H9 (cell line): ENCODE measurements at regions not wholly inside any gene's neighbourhood (a gene's known extent, or its start where the extent isn't known, plus 50 kb on each side); places are given as distances from the start of the nearest gene placed in this dataset.

Source experiments
- DNase-seq: peaks from one replicate; pipeline ENCODE4 v3.0.0-alpha.2; 2017
- H2AFZ ChIP-seq: one replicate; pipeline ENCODE4 v1.6.1; 2013; ENCODE audit warnings: mild to moderate bottlenecking, low read length, control low read depth, moderate library complexity
- H2AK5ac ChIP-seq: 2 replicates; pipeline ENCODE4 v1.6.1; 2013; ENCODE audit warnings: low read length, control low read depth, mixed read lengths; ENCODE audit not compliant: insufficient read length
- H2BK120ac ChIP-seq: one replicate; pipeline ENCODE4 v1.6.1; 2013; ENCODE audit warnings: low read depth, mild to moderate bottlenecking, low read length, control low read depth, inconsistent platforms; ENCODE audit not compliant: poor library complexity, severe bottlenecking
- H2BK12ac ChIP-seq: 2 replicates; pipeline ENCODE4 v1.6.1; 2013; ENCODE audit warnings: low read length, control low read depth, mixed read lengths, low read depth; ENCODE audit not compliant: insufficient read length
- H2BK15ac ChIP-seq: 2 replicates; pipeline ENCODE4 v1.6.1; 2013; ENCODE audit warnings: low read depth, low read length, control low read depth
- H2BK20ac ChIP-seq: one replicate; pipeline ENCODE4 v1.6.1; 2013; ENCODE audit warnings: low read depth, mild to moderate bottlenecking, low read length, control low read depth, inconsistent platforms; ENCODE audit not compliant: poor library complexity, severe bottlenecking
- H2BK5ac ChIP-seq: 2 replicates; pipeline ENCODE4 v1.6.1; 2013; ENCODE audit warnings: low read length, control low read depth, mixed read lengths; ENCODE audit not compliant: insufficient read length
- H3K14ac ChIP-seq: 2 replicates; pipeline ENCODE4 v1.6.1; 2013; ENCODE audit warnings: low read length, control low read depth; ENCODE audit not compliant: insufficient read depth
- H3K18ac ChIP-seq: 2 replicates; pipeline ENCODE4 v1.6.1; 2013; ENCODE audit warnings: low read depth, mild to moderate bottlenecking, mixed read lengths, low read length, control low read depth; ENCODE audit not compliant: insufficient read length
- H3K23ac ChIP-seq: 2 replicates; pipeline ENCODE4 v1.6.1; 2013; ENCODE audit warnings: low read length, control low read depth, mixed read lengths, low read depth; ENCODE audit not compliant: insufficient read length
- H3K23me2 ChIP-seq: 2 replicates; pipeline ENCODE4 v1.6.1; 2013; ENCODE audit warnings: low read depth, mild to moderate bottlenecking, mixed read lengths, low read length, control low read depth; ENCODE audit not compliant: insufficient read length, poor library complexity, severe bottlenecking
- H3K27ac ChIP-seq: 2 replicates; pipeline ENCODE4 v1.5.1; 2013; ENCODE audit warnings: low read length, control low read depth, mixed read lengths, low read depth; ENCODE audit not compliant: insufficient read length
- H3K27me3 ChIP-seq: 2 replicates; pipeline ENCODE4 v1.6.1; 2013; ENCODE audit warnings: low read length, control low read depth, inconsistent platforms; ENCODE audit not compliant: insufficient read depth
- H3K4ac ChIP-seq: 2 replicates; pipeline ENCODE4 v1.6.1; 2013; ENCODE audit warnings: low read depth, mild to moderate bottlenecking, control low read depth, inconsistent platforms, low read length, moderate library complexity
- H3K4me1 ChIP-seq: 2 replicates; pipeline ENCODE4 v1.6.1; 2013; ENCODE audit warnings: low read length, control low read depth, inconsistent platforms; ENCODE audit not compliant: insufficient read depth
- H3K4me2 ChIP-seq: 2 replicates; pipeline ENCODE4 v1.6.1; 2013; ENCODE audit warnings: low read length, control low read depth, mixed read lengths; ENCODE audit not compliant: insufficient read length, insufficient read depth
- H3K56ac ChIP-seq: 2 replicates; pipeline ENCODE4 v1.6.1; 2013; ENCODE audit warnings: low read depth, mild to moderate bottlenecking, mixed read lengths, low read length, control low read depth; ENCODE audit not compliant: insufficient read length
- H3K79me1 ChIP-seq: 2 replicates; pipeline ENCODE4 v1.6.1; 2013; ENCODE audit warnings: low read depth, mild to moderate bottlenecking, moderate library complexity, low read length, control low read depth, inconsistent platforms; ENCODE audit not compliant: insufficient read depth, poor library complexity, severe bottlenecking
- H3K79me2 ChIP-seq: 2 replicates; pipeline ENCODE4 v1.6.1; 2013; ENCODE audit warnings: low read length, control low read depth, inconsistent platforms; ENCODE audit not compliant: insufficient read depth
- H3K9ac ChIP-seq: 2 replicates; pipeline ENCODE4 v1.6.1; 2013; ENCODE audit warnings: low read length, control low read depth, mixed read lengths; ENCODE audit not compliant: insufficient read length; ENCODE audit errors: extremely low read depth
- H3K9me3 ChIP-seq: one replicate; pipeline ENCODE4 v1.6.1; 2013; ENCODE audit warnings: low read depth, low read length, inconsistent platforms; ENCODE audit not compliant: control insufficient read depth
- H3T11ph ChIP-seq: one replicate; pipeline ENCODE4 v1.6.1; 2013; ENCODE audit warnings: mild to moderate bottlenecking, low read length, control low read depth, inconsistent platforms
- H4K20me1 ChIP-seq: one replicate; pipeline ENCODE4 v1.6.1; 2013; ENCODE audit not compliant: control insufficient read depth, insufficient read length, insufficient read depth
- H4K5ac ChIP-seq: 2 replicates; pipeline ENCODE4 v1.6.1; 2013; ENCODE audit warnings: low read depth, mild to moderate bottlenecking, mixed read lengths, low read length, control low read depth; ENCODE audit not compliant: insufficient read length
- H4K8ac ChIP-seq: replicated peaks from 2 replicates; pipeline ENCODE4 v1.6.1; 2013; ENCODE audit warnings: low read length, control low read depth, mixed read lengths, low read depth; ENCODE audit not compliant: insufficient read length
- H4K91ac ChIP-seq: 2 replicates; pipeline ENCODE4 v1.6.1; 2013; ENCODE audit warnings: low read depth, mild to moderate bottlenecking, moderate library complexity, mixed read lengths, low read length, control low read depth; ENCODE audit not compliant: insufficient read length
- H3K27ac Mint-ChIP-seq, 3 experiments: 2 replicates in 2 of 3; 3 replicates in 1 of 3; pipeline ENCODE4 v1.8.0; 2020 to 2021; ENCODE audit warnings: mixed read lengths in 3 of 3, mild to moderate bottlenecking in 1 of 3, moderate library complexity in 1 of 3
- H3K27me3 Mint-ChIP-seq: 2 replicates; pipeline ENCODE4 v1.8.0; 2021; ENCODE audit warnings: low read depth, mild to moderate bottlenecking, moderate library complexity, mixed read lengths
- H3K36me3 Mint-ChIP-seq, 3 experiments: 2 replicates in 2 of 3; 3 replicates in 1 of 3; pipeline ENCODE4 v1.8.0; 2020 to 2021; ENCODE audit warnings: low read depth in 3 of 3, mixed read lengths in 3 of 3; ENCODE audit not compliant: insufficient read depth in 1 of 3
- H3K4me1 Mint-ChIP-seq, 2 experiments: 2 replicates each; pipeline ENCODE4 v1.8.0; 2020; ENCODE audit warnings: mixed read lengths in 2 of 2
- H3K4me3 Mint-ChIP-seq, 2 experiments: 2 replicates in 1 of 2; 3 replicates in 1 of 2; pipeline ENCODE4 v1.8.0; 2020 to 2021; ENCODE audit warnings: mild to moderate bottlenecking in 2 of 2, mixed read lengths in 2 of 2, moderate library complexity in 1 of 2
- H3K9me3 Mint-ChIP-seq, 2 experiments: 2 replicates in 1 of 2; 3 replicates in 1 of 2; pipeline ENCODE4 v1.8.0; 2020; ENCODE audit warnings: mild to moderate bottlenecking in 2 of 2, mixed read lengths in 2 of 2, moderate library complexity in 1 of 2
- WGBS: extraction: QIAGEN DNeasy Blood & Tissue Kit; methylation state at CpG from one replicate; pipeline ENCODE4 v1.1.7; 2013; ENCODE audit warnings: missing lambda C conversion rate, low lambda C conversion rate, mixed read lengths; ENCODE audit not compliant: insufficient read length; ENCODE audit errors: extremely low coverage; 5-methylcytosine and 5-hydroxymethylcytosine counted together
- TF ChIP-seq, protein P1 (sequence below): fragments of 200-600 bp; sonication (generic); conservative IDR thresholded peaks from 3 replicates; pipeline ENCODE4 v1.8.0; 2021; ENCODE audit warnings: antibody characterized with exemption, mild to moderate bottlenecking

DNA sequence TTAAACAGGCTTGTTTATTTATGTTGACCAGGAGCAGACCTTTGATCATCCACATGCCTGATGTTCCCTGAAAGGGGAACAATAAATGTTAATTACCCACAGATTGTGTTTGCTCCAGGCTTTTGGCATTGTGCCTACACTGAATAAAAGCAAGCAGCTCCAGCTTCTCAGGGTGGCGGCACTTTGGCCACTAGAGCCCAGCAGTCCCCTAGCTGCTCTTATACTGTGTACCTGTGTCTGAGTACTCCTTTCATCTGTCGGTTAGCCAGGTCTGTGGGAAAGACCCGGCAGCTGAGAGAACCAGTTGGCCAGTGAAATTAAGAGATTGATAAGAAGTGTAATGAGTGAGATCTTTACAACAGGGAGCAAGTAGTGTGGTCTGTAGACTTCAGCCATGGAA, 254.8 kb upstream of the FTMT start:
- H3K27ac Mint-ChIP-seq = no peak overlapping the region; a peak in 1 of 7 replicates
- Histone ChIP-seq H3K27me3 (no peaks in the 10 kb centered on the region), H3K9me3 (no peaks in the 10 kb centered on the region), H2BK20ac (no peak overlapping the region), H3K14ac (no peak overlapping the region), H4K5ac (no peak overlapping the region), H3K23ac (no peak overlapping the region), H4K20me1 (no peaks in the 10 kb centered on the region), H2BK5ac (no peak overlapping the region), H3K4me2 (no peak overlapping the region), H2AK5ac (no peak overlapping the region), H3K56ac (no peak overlapping the region), H3K79me2 (no peaks in the 10 kb centered on the region), H3K4me1 (no peaks in the 10 kb centered on the region), H3K27ac (no peak overlapping the region), H3K4ac (no peak overlapping the region), H2BK12ac (no peak overlapping the region), H4K8ac (no peak overlapping the region), H4K91ac (no peak overlapping the region), H2BK15ac (no peak overlapping the region), H3K79me1 (no peaks in the 10 kb centered on the region), H2AFZ (no peak overlapping the region), H3T11ph (no peak overlapping the region), H3K9ac (no peak overlapping the region), H2BK120ac (no peak overlapping the region), H3K18ac (no peak overlapping the region), H3K23me2 (no peaks in the 10 kb centered on the region)
- no peak overlapping the region for H3K4me3 Mint-ChIP-seq
- no peak for DNase-seq
- no CpG with 5 or more reads among the region's 3 CpGs for WGBS
- H3K36me3 Mint-ChIP-seq = peaks cover 6 to 17% (median 11%) of the 10 kb centered on the region in 3 experiments
- peaks cover 24 to 28% of the 10 kb centered on the region in 2 experiments for H3K9me3 Mint-ChIP-seq
- H3K27me3 Mint-ChIP-seq = no peaks in the 10 kb centered on the region
- TF ChIP-seq, protein P1, sequence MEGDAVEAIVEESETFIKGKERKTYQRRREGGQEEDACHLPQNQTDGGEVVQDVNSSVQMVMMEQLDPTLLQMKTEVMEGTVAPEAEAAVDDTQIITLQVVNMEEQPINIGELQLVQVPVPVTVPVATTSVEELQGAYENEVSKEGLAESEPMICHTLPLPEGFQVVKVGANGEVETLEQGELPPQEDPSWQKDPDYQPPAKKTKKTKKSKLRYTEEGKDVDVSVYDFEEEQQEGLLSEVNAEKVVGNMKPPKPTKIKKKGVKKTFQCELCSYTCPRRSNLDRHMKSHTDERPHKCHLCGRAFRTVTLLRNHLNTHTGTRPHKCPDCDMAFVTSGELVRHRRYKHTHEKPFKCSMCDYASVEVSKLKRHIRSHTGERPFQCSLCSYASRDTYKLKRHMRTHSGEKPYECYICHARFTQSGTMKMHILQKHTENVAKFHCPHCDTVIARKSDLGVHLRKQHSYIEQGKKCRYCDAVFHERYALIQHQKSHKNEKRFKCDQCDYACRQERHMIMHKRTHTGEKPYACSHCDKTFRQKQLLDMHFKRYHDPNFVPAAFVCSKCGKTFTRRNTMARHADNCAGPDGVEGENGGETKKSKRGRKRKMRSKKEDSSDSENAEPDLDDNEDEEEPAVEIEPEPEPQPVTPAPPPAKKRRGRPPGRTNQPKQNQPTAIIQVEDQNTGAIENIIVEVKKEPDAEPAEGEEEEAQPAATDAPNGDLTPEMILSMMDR = no peak
- H3K4me1 Mint-ChIP-seq = no peaks in the 10 kb centered on the region
